ENCODE measurements at regions not wholly inside any gene's neighbourhood (a gene's known extent, or its start where the extent isn't known, plus 50 kb on each side); places are given as distances from the start of the nearest gene placed in this dataset.
"Not testable (repeated sequence)": the region's sequence is repeated elsewhere in the genome, so short reads cannot be mapped to it uniquely, and the experiment has no call there.

- TF ChIP-seq, protein P1, sequence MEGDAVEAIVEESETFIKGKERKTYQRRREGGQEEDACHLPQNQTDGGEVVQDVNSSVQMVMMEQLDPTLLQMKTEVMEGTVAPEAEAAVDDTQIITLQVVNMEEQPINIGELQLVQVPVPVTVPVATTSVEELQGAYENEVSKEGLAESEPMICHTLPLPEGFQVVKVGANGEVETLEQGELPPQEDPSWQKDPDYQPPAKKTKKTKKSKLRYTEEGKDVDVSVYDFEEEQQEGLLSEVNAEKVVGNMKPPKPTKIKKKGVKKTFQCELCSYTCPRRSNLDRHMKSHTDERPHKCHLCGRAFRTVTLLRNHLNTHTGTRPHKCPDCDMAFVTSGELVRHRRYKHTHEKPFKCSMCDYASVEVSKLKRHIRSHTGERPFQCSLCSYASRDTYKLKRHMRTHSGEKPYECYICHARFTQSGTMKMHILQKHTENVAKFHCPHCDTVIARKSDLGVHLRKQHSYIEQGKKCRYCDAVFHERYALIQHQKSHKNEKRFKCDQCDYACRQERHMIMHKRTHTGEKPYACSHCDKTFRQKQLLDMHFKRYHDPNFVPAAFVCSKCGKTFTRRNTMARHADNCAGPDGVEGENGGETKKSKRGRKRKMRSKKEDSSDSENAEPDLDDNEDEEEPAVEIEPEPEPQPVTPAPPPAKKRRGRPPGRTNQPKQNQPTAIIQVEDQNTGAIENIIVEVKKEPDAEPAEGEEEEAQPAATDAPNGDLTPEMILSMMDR (conservative IDR thresholded peaks at IDR 0.05; ENCODE audit: low read depth, low read length), result not testable (repeated sequence)
- TF ChIP-seq EZH2 (IDR thresholded peaks at IDR 0.05; ENCODE audit: low read length, unreplicated experiment), result not testable (repeated sequence)
Observed at GRCh38 chr1:146536028-146536427, 307.2 kb upstream of the NOTCH2NLA start.

All from PC-3 (cell line).